WTC11 (cell line): ENCODE measurements at regions not wholly inside any gene's neighbourhood (a gene's known extent, or its start where the extent isn't known, plus 50 kb on each side); places are given as distances from the start of the nearest gene placed in this dataset.

Source experiments
- ETV6 ChIP-seq: sonication (generic); formaldehyde crosslinking; IDR thresholded peaks from 2 replicates; pipeline ENCODE4 v1.8.1; 2022; ENCODE audit warnings: mild to moderate bottlenecking, missing genetic modification reagents
- JUN ChIP-seq: sonication (generic); formaldehyde crosslinking; IDR thresholded peaks from 2 replicates; pipeline ENCODE4 v1.8.0; 2023; ENCODE audit warnings: mild to moderate bottlenecking, missing genetic modification reagents
- NR3C1 ChIP-seq: sonication (generic); formaldehyde crosslinking; conservative IDR thresholded peaks from 2 replicates; pipeline ENCODE4 v1.8.1; 2023; ENCODE audit warnings: low read depth, mild to moderate bottlenecking, missing genetic modification reagents
- TCF7 ChIP-seq: sonication (generic); formaldehyde crosslinking; IDR thresholded peaks from 2 replicates; pipeline ENCODE4 v1.8.0; 2022; ENCODE audit warnings: mild to moderate bottlenecking, low read depth, missing genetic modification reagents, moderate library complexity
- TEAD1 ChIP-seq: sonication (generic); formaldehyde crosslinking; IDR thresholded peaks from 2 replicates; pipeline ENCODE4 v1.8.0; 2022; ENCODE audit warnings: mild to moderate bottlenecking, missing genetic modification reagents
- TEAD4 ChIP-seq: sonication (generic); formaldehyde crosslinking; IDR thresholded peaks from 2 replicates; pipeline ENCODE4 v1.8.0; 2022; ENCODE audit warnings: mild to moderate bottlenecking, missing genetic modification reagents
- ZNF263 ChIP-seq: sonication (generic); formaldehyde crosslinking; IDR thresholded peaks from 2 replicates; pipeline ENCODE4 v1.8.1; 2022; ENCODE audit warnings: low read depth, mild to moderate bottlenecking, moderate library complexity, missing genetic modification reagents
- ZNF423 ChIP-seq: fragments of 250-450 bp; sonication (Bioruptor Pico); IDR thresholded peaks from 2 replicates; pipeline ENCODE4 v2.1.2; 2022; ENCODE audit warnings: mild to moderate bottlenecking, moderate library complexity
- TF ChIP-seq, protein P1 (sequence below): sonication (generic); formaldehyde crosslinking; IDR thresholded peaks from 2 replicates; pipeline ENCODE4 v1.8.1; 2023; ENCODE audit warnings: mild to moderate bottlenecking, missing genetic modification reagents
- TF ChIP-seq, protein P2 (sequence below): fragments of 200-600 bp; IDR thresholded peaks from 2 replicates; pipeline ENCODE4 v1.8.0; 2022; ENCODE audit warnings: antibody characterized with exemption
- TF ChIP-seq, protein P3 (sequence below): sonication (generic); formaldehyde crosslinking; IDR thresholded peaks from 2 replicates; pipeline ENCODE4 v1.8.0; 2022; ENCODE audit warnings: mild to moderate bottlenecking, missing genetic modification reagents
- TF ChIP-seq, protein P4 (sequence below): sonication (generic); formaldehyde crosslinking; IDR thresholded peaks from 2 replicates; pipeline ENCODE4 v1.8.1; 2022; ENCODE audit warnings: low read depth, missing genetic modification reagents, borderline replicate concordance
- TF ChIP-seq, protein P5 (sequence below): sonication (generic); formaldehyde crosslinking; IDR thresholded peaks from 2 replicates; pipeline ENCODE4 v1.8.0; 2022; ENCODE audit warnings: missing genetic modification reagents
- TF ChIP-seq, protein P6 (sequence below): sonication (generic); formaldehyde crosslinking; IDR thresholded peaks from 2 replicates; pipeline ENCODE4 v1.8.1; 2023; ENCODE audit warnings: mild to moderate bottlenecking, missing genetic modification reagents, borderline replicate concordance

DNA sequence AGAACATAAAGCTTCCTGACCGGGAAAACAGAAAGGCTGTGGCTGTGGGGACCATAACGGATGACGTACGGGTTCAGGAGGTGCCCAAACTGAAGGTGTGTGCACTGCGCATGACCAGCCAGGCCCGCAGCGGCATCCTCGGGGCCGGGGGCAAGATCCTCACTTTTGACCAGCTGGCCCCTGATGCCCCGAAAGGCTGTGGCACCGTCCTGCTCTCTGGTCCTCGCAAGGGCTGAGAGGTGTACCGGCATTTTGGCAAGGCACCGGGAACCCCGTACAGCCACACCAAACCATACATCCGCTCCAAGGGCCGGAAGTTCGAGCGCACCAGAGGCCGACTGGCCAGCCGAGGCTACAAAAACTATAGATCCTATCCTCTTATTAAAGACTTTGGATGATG is 179.3 kb downstream of the PTN start:
- TF ChIP-seq TEAD4 (CRISPR knock-in tag) (no peak), TCF7 (no peak), TEAD1 (no peak), JUN (no peak), ETV6 (no peak), ZNF263 (CRISPR knock-in tag) (no peak), NR3C1 (no peak), ZNF423 (CRISPR knock-in tag) (no peak)
- TF ChIP-seq, protein P1, sequence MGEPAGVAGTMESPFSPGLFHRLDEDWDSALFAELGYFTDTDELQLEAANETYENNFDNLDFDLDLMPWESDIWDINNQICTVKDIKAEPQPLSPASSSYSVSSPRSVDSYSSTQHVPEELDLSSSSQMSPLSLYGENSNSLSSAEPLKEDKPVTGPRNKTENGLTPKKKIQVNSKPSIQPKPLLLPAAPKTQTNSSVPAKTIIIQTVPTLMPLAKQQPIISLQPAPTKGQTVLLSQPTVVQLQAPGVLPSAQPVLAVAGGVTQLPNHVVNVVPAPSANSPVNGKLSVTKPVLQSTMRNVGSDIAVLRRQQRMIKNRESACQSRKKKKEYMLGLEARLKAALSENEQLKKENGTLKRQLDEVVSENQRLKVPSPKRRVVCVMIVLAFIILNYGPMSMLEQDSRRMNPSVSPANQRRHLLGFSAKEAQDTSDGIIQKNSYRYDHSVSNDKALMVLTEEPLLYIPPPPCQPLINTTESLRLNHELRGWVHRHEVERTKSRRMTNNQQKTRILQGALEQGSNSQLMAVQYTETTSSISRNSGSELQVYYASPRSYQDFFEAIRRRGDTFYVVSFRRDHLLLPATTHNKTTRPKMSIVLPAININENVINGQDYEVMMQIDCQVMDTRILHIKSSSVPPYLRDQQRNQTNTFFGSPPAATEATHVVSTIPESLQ (CRISPR knock-in tag): no peak
- TF ChIP-seq, protein P2, sequence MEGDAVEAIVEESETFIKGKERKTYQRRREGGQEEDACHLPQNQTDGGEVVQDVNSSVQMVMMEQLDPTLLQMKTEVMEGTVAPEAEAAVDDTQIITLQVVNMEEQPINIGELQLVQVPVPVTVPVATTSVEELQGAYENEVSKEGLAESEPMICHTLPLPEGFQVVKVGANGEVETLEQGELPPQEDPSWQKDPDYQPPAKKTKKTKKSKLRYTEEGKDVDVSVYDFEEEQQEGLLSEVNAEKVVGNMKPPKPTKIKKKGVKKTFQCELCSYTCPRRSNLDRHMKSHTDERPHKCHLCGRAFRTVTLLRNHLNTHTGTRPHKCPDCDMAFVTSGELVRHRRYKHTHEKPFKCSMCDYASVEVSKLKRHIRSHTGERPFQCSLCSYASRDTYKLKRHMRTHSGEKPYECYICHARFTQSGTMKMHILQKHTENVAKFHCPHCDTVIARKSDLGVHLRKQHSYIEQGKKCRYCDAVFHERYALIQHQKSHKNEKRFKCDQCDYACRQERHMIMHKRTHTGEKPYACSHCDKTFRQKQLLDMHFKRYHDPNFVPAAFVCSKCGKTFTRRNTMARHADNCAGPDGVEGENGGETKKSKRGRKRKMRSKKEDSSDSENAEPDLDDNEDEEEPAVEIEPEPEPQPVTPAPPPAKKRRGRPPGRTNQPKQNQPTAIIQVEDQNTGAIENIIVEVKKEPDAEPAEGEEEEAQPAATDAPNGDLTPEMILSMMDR: no peak
- TF ChIP-seq, protein P3, sequence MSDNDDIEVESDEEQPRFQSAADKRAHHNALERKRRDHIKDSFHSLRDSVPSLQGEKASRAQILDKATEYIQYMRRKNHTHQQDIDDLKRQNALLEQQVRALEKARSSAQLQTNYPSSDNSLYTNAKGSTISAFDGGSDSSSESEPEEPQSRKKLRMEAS (CRISPR knock-in tag): no peak
- TF ChIP-seq, protein P4, sequence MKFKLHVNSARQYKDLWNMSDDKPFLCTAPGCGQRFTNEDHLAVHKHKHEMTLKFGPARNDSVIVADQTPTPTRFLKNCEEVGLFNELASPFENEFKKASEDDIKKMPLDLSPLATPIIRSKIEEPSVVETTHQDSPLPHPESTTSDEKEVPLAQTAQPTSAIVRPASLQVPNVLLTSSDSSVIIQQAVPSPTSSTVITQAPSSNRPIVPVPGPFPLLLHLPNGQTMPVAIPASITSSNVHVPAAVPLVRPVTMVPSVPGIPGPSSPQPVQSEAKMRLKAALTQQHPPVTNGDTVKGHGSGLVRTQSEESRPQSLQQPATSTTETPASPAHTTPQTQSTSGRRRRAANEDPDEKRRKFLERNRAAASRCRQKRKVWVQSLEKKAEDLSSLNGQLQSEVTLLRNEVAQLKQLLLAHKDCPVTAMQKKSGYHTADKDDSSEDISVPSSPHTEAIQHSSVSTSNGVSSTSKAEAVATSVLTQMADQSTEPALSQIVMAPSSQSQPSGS (CRISPR knock-in tag): no peak
- TF ChIP-seq, protein P5, sequence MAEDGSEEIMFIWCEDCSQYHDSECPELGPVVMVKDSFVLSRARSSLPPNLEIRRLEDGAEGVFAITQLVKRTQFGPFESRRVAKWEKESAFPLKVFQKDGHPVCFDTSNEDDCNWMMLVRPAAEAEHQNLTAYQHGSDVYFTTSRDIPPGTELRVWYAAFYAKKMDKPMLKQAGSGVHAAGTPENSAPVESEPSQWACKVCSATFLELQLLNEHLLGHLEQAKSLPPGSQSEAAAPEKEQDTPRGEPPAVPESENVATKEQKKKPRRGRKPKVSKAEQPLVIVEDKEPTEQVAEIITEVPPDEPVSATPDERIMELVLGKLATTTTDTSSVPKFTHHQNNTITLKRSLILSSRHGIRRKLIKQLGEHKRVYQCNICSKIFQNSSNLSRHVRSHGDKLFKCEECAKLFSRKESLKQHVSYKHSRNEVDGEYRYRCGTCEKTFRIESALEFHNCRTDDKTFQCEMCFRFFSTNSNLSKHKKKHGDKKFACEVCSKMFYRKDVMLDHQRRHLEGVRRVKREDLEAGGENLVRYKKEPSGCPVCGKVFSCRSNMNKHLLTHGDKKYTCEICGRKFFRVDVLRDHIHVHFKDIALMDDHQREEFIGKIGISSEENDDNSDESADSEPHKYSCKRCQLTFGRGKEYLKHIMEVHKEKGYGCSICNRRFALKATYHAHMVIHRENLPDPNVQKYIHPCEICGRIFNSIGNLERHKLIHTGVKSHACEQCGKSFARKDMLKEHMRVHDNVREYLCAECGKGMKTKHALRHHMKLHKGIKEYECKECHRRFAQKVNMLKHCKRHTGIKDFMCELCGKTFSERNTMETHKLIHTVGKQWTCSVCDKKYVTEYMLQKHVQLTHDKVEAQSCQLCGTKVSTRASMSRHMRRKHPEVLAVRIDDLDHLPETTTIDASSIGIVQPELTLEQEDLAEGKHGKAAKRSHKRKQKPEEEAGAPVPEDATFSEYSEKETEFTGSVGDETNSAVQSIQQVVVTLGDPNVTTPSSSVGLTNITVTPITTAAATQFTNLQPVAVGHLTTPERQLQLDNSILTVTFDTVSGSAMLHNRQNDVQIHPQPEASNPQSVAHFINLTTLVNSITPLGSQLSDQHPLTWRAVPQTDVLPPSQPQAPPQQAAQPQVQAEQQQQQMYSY (CRISPR knock-in tag): no peak
- TF ChIP-seq, protein P6, sequence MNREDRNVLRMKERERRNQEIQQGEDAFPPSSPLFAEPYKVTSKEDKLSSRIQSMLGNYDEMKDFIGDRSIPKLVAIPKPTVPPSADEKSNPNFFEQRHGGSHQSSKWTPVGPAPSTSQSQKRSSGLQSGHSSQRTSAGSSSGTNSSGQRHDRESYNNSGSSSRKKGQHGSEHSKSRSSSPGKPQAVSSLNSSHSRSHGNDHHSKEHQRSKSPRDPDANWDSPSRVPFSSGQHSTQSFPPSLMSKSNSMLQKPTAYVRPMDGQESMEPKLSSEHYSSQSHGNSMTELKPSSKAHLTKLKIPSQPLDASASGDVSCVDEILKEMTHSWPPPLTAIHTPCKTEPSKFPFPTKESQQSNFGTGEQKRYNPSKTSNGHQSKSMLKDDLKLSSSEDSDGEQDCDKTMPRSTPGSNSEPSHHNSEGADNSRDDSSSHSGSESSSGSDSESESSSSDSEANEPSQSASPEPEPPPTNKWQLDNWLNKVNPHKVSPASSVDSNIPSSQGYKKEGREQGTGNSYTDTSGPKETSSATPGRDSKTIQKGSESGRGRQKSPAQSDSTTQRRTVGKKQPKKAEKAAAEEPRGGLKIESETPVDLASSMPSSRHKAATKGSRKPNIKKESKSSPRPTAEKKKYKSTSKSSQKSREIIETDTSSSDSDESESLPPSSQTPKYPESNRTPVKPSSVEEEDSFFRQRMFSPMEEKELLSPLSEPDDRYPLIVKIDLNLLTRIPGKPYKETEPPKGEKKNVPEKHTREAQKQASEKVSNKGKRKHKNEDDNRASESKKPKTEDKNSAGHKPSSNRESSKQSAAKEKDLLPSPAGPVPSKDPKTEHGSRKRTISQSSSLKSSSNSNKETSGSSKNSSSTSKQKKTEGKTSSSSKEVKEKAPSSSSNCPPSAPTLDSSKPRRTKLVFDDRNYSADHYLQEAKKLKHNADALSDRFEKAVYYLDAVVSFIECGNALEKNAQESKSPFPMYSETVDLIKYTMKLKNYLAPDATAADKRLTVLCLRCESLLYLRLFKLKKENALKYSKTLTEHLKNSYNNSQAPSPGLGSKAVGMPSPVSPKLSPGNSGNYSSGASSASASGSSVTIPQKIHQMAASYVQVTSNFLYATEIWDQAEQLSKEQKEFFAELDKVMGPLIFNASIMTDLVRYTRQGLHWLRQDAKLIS (CRISPR knock-in tag): no peak
